ENCODE measurements at regions not wholly inside any gene's neighbourhood (a gene's known extent, or its start where the extent isn't known, plus 50 kb on each side); places are given as distances from the start of the nearest gene placed in this dataset.
"Not testable (repeated sequence)": the region's sequence is repeated elsewhere in the genome, so short reads cannot be mapped to it uniquely, and the experiment has no call there.

GRCh38 chr3:22691856-22692628 is 511.1 kb upstream of the UBE2E2 start:
- no peak overlapping the region for H3K4me3 ChIP-seq
- intact Hi-C loops (cut with DNase I; ENCODE audit: low total_unique reads): no loop called here
- no peaks in the 10 kb centered on the region for H3K9me3 ChIP-seq
- 70 to 85% (median 82%) methylated on average over 5 of the region's 5 CpGs for WGBS, 5 donors
- DNase-seq: no peak
- TF ChIP-seq POLR2A (IDR thresholded peaks at IDR 0.05): no peak
- no peak for TF ChIP-seq CTCF (IDR thresholded peaks at IDR 0.05)
- TF ChIP-seq EP300 (IDR thresholded peaks at IDR 0.05): no peak
- TF ChIP-seq POLR2AphosphoS5 (IDR thresholded peaks at IDR 0.05): no peak
- H3K36me3 ChIP-seq: no peaks in the 10 kb centered on the region
- no peaks in the 10 kb centered on the region for H3K4me1 ChIP-seq
- H3K27ac ChIP-seq: no peak overlapping the region
- H3K27me3 ChIP-seq: no peaks in the 10 kb centered on the region

DNA sequence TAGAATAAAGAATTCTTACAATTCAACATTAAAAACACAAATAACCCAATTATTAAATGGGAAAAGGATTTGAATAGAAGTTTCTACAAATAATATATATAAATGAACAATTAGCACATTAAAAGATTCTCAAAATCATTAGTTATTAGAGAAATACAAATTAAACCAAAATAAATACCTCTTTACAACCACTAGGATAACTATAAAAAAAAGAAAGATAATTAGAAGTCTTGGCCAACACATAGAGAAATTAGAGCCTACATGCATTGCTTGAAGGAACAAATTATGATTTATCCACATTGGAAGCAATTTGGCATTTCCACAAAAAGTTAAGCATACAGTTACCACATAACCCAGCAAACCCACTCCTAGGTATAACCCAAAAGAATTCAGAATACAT is 502.3 kb upstream of the UBE2E2 start:
- Histone ChIP-seq H3K4me3 (no peak overlapping the region), H3K27ac (no peak overlapping the region), H3K4me1 (no peaks in the 10 kb centered on the region), H3K9me3 (no peaks in the 10 kb centered on the region), H3K36me3 (no peaks in the 10 kb centered on the region), H3K27me3 (no peaks in the 10 kb centered on the region)
- TF ChIP-seq POLR2AphosphoS5 (IDR thresholded peaks at IDR 0.05): no peak
- TF ChIP-seq EP300 (IDR thresholded peaks at IDR 0.05): no peak
- TF ChIP-seq CTCF (IDR thresholded peaks at IDR 0.05): no peak
- no peak for TF ChIP-seq POLR2A (IDR thresholded peaks at IDR 0.05)
- intact Hi-C loops (cut with DNase I; ENCODE audit: low total_unique reads): no loop called here
- no peak for DNase-seq

- H3K27ac ChIP-seq: no peak overlapping the region
- no peak for DNase-seq
- H3K4me1 ChIP-seq: no peaks in the 10 kb centered on the region
- H3K4me3 ChIP-seq: no peak overlapping the region
- 57 to 72% (median 62%) methylated on average over 3 of the region's 3 CpGs for WGBS, 5 donors
- H3K9me3 ChIP-seq: peaks cover 0 to 16% (median 15%) of the 10 kb centered on the region in 4 donors
- intact Hi-C loops (cut with DNase I; ENCODE audit: low total_unique reads): no loop called here
- H3K27me3 ChIP-seq: no peaks in the 10 kb centered on the region
- no peaks in the 10 kb centered on the region for H3K36me3 ChIP-seq
- TF ChIP-seq POLR2AphosphoS5 (IDR thresholded peaks at IDR 0.05) (no peak), POLR2A (IDR thresholded peaks at IDR 0.05) (no peak), EP300 (IDR thresholded peaks at IDR 0.05) (no peak), CTCF (IDR thresholded peaks at IDR 0.05) (no peak)
These were observed 499.0 kb upstream of the UBE2E2 start for GRCh38 chr3:22704166-22704565.

DNA sequence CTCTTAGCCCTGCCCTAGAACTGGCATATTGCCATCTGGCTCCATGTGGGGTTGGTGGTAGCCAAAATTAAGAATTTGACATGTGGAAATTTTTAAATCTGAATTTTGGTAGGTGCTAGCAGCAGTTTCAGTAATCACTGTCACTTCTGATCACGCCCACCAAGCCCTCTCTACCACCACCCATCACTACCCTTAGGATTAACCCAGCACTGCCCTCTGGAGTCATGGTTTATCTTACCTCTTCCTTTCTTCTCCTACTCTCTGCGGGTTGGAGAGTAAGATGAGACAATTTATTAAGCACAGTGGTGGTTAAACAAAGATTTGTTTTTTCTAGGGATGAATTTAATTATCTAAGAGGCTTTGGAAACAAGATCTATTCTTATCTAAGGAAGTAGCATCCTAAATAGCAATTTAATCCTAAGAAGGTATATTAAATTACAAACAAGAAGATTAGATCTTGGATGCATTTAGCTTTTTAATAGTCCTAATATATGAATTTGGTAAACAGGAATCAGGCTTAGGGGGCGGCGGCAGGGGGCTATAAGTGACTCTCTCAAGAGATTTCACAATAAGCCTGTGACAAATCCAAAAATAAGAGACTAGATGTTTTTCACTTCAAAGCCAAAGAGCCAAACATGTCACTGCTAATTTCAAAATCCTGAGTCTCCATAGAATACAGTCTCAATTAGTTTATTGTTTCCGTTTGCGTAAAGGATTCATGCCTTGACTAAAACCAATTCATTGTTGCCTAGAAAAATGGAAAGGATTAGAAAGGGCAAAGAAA is 498.4 kb upstream of the UBE2E2 start:
- no peak overlapping the region for H3K4me3 ChIP-seq
- no peaks in the 10 kb centered on the region for H3K27me3 ChIP-seq
- intact Hi-C loops (cut with DNase I; ENCODE audit: low total_unique reads): no loop called here
- TF ChIP-seq POLR2AphosphoS5 (IDR thresholded peaks at IDR 0.05): no peak
- no peak for TF ChIP-seq EP300 (IDR thresholded peaks at IDR 0.05)
- TF ChIP-seq POLR2A (IDR thresholded peaks at IDR 0.05): no peak
- TF ChIP-seq CTCF (IDR thresholded peaks at IDR 0.05): no peak
- H3K9me3 ChIP-seq: peaks cover 0 to 16% (median 15%) of the 10 kb centered on the region in 4 donors
- H3K27ac ChIP-seq: no peak overlapping the region
- H3K4me1 ChIP-seq: no peaks in the 10 kb centered on the region
- DNase-seq: no peak
- H3K36me3 ChIP-seq: no peaks in the 10 kb centered on the region
- WGBS, 5 donors: 65 to 79% (median 74%) methylated on average over 6 of the region's 6 CpGs

DNA sequence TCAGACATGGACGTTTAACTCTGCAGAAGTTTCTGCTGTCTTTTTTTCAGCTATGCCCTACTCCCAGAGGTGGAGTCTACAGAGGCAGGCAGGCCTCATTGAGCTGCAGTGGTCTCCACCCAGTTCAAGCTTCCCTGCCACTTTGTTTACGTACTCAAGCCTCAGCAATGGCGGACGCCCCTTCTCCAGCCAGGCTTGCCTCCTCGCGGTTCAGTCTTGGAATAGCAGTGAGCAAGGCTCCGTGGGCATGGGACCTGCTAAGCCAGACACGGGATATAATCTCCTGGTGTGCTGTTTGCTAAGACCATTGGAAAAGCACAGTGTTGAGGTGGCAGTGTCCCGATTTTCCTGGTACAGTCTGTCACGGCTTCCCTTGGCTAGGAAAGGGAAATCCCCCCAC is 496.2 kb upstream of the UBE2E2 start:
- peaks cover 0 to 16% (median 15%) of the 10 kb centered on the region in 4 donors for H3K9me3 ChIP-seq
- H3K4me1 ChIP-seq; intact Hi-C loops (cut with DNase I; ENCODE audit: low total_unique reads); H3K27me3 ChIP-seq; H3K4me3 ChIP-seq; H3K36me3 ChIP-seq; H3K27ac ChIP-seq; DNase-seq: not testable (repeated sequence)
- WGBS, 5 donors: 86 to 95% (median 90%) methylated on average over 9 to 10 of the region's 10 CpGs

All from stomach (tissue), 8 donors.